Lower leg skin (tissue), 4 donors: ENCODE measurements at regions not wholly inside any gene's neighbourhood (a gene's known extent, or its start where the extent isn't known, plus 50 kb on each side); places are given as distances from the start of the nearest gene placed in this dataset.
A peak's percentile ranks its signal among the peaks of the same experiment; 100 is the strongest.

Source experiments
- DNase-seq, 2 donors: peaks; one replicate each; pipeline ENCODE4 v3.0.0-alpha.2; 2019; ENCODE audit warnings: low spot score in 2 of 2
- H3K4me3 ChIP-seq: fragments of 200-600 bp; sonication (generic); 2 replicates; pipeline ENCODE4 v1.5.1; 2017; ENCODE audit warnings: mild to moderate bottlenecking, low read depth; ENCODE audit not compliant: poor library complexity, severe bottlenecking
- POLR2A ChIP-seq, 2 donors: fragments of 450-650 bp; IDR thresholded peaks; one replicate each; pipeline ENCODE4 v1.6.1; 2016 to 2017; ENCODE audit warnings: antibody characterized with exemption in 2 of 2, mild to moderate bottlenecking in 1 of 2, moderate library complexity in 1 of 2
- WGBS, 2 donors: methylation state at CpG; one replicate each; pipeline ENCODE4 v1.1.5; 2018; 5-methylcytosine and 5-hydroxymethylcytosine counted together
- intact Hi-C: fragments of 100-400 bp; cut with DNase I; formaldehyde crosslinking; loops from one replicate; pipeline ENCODE4 v1.15.0; 2023; ENCODE audit warnings: low total_unique reads
- TF ChIP-seq, protein P1 (sequence below), 3 donors: fragments of 450-650 bp; IDR thresholded peaks; one replicate each; pipeline ENCODE4 v1.5.1; 2016; ENCODE audit warnings: antibody characterized with exemption in 3 of 3, mild to moderate bottlenecking in 3 of 3, moderate library complexity in 2 of 3

DNA sequence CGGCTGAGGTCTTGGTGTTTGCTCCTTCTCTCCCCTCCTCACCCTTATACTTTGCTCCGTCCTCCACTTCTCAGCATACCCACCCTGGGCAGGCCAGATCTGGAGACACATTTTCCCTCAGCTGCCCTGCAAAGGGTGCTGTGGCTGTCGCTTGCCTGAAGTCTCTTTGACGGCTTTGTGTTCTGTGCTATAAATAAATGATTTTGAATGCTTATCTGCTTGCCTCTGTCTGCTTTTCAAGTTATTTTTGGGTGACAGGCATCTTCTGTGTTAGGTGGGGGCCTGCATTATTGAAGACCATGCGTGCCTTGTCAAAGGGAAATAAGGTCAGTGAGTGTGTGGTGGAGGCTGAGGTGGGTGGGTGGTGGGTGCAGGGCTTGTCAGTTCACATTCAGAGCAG lies 66.9 kb upstream of the KCND3 start:
- DNase-seq, result peak in 1 of 2 donors; percentile 68
- intact Hi-C loops, result no loop called here
- no peak for TF ChIP-seq POLR2A (IDR thresholded peaks at IDR 0.05)
- TF ChIP-seq, protein P1, sequence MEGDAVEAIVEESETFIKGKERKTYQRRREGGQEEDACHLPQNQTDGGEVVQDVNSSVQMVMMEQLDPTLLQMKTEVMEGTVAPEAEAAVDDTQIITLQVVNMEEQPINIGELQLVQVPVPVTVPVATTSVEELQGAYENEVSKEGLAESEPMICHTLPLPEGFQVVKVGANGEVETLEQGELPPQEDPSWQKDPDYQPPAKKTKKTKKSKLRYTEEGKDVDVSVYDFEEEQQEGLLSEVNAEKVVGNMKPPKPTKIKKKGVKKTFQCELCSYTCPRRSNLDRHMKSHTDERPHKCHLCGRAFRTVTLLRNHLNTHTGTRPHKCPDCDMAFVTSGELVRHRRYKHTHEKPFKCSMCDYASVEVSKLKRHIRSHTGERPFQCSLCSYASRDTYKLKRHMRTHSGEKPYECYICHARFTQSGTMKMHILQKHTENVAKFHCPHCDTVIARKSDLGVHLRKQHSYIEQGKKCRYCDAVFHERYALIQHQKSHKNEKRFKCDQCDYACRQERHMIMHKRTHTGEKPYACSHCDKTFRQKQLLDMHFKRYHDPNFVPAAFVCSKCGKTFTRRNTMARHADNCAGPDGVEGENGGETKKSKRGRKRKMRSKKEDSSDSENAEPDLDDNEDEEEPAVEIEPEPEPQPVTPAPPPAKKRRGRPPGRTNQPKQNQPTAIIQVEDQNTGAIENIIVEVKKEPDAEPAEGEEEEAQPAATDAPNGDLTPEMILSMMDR (IDR thresholded peaks at IDR 0.05), result no peak
- H3K4me3 ChIP-seq, result no peak overlapping the region
- 81 to 87% methylated on average over 5 of the region's 5 CpGs for WGBS, 2 donors

DNA sequence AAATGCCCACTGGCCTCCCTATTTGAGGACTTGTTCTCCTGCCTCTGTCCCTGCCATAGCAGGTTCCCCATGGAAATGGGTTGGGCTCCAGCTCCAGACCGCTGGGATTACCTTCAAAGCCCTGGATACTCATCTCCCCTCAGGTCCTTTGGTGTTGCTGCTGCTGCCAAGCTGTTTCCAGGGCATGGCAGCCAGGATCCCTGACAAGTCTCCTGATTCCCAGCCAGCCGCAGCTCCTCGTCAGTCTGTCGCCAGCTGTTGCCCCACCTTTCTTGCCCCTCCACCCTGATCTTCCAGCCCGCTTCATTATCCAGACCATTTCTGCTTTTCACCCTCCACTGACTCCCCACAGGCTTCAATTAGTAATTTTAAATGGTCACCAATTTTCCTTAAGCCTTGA lies 68.3 kb upstream of the KCND3 start:
- intact Hi-C loops, result no loop called here
- peak in 1 of 2 donors; percentile 63 for DNase-seq
- WGBS, 2 donors, result 46 to 54% methylated on average over 5 of the region's 5 CpGs
- no peak overlapping the region for H3K4me3 ChIP-seq
- no peak for TF ChIP-seq POLR2A (IDR thresholded peaks at IDR 0.05)
- TF ChIP-seq, protein P1 (IDR thresholded peaks at IDR 0.05), result no peak

DNA sequence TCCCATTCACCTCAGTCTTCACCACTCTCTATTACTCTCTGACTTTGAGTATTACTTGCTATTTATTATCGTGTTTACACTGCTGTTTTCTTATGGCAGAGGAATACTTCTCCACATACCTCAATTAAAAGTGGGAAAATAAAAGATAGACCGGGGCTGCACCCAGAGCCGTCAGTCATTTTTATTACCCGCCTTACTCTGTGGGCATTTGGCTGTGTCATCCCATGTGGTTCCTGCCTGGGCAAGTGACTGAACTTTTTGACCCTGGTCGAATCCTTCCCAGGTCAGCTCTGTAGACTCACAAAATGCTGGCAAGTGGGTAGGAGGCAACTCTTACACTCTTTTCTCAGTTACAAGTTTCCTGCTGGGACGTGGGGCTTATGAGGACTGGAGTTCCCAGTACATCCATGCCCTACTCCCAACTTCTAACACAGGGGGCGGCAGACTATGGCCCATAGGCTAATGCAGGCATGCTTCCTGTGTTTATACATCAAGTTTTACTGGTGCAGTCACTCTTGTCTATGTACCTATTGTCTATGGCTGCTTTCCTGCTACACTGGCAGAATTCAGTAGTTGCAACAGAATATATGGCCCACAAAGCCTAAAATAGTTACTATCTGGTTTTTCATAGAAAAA lies 69.5 kb upstream of the KCND3 start:
- WGBS, 2 donors, result 54 to 58% methylated on average over 7 of the region's 7 CpGs
- no peak for TF ChIP-seq POLR2A (IDR thresholded peaks at IDR 0.05)
- TF ChIP-seq, protein P1 (IDR thresholded peaks at IDR 0.05), result no peak
- no peak for DNase-seq
- intact Hi-C loops, result no loop called here
- no peak overlapping the region for H3K4me3 ChIP-seq

DNA sequence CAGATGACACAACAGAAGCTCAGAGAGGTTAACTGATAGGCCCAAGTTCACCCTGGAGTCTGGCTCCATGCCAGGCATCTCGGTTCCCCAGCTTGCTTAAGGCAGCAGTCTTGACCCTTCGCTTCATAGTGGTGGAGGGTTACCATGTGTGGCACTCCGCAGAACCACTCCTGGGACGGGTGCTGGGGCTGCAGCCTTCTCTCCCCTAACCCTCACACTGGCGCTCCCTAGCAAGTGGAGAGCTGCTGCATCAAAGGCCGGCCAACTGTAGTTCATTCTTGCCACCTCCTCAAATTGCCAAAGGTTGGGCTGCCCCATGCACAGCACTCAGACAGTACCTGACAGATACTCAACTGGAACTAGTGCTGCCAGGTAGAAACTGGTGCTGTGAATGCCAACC lies 70.2 kb upstream of the KCND3 start:
- no peak for DNase-seq
- TF ChIP-seq POLR2A (IDR thresholded peaks at IDR 0.05), result no peak
- TF ChIP-seq, protein P1 (IDR thresholded peaks at IDR 0.05), result no peak
- intact Hi-C loops, result no loop called here
- WGBS, 2 donors, result 84% methylated on average over 6 of the region's 6 CpGs
- H3K4me3 ChIP-seq, result no peak overlapping the region

DNA sequence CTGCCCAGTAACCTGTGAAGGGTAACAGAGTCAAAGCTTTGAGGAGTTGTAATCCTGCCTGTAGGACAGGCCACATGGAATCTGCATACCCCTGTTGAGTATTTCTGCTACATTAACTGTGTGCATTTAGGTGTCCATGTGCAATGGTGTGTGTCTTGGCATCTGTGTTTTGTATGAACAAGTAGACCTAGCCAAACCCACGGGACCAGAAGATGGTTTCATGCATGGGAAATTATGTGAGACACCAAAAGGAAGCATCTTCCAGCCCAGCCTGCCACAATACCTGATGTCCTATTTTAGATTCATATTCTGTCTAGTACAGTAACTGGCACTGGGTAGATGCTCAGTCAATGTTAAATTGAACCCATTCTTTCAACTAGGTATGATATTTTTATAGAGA lies 70.8 kb upstream of the KCND3 start:
- intact Hi-C loops, result no loop called here
- DNase-seq, result no peak

More for the DNA sequence above, 70.8 kb upstream of the KCND3 start:
- H3K4me3 ChIP-seq, result no peak overlapping the region
- no peak for TF ChIP-seq POLR2A (IDR thresholded peaks at IDR 0.05)
- TF ChIP-seq, protein P1 (IDR thresholded peaks at IDR 0.05), result no peak
- WGBS, 2 donors, result 48 to 52% methylated on average over 1 of the region's 1 CpG
